OCI-LY3 (cell line): ENCODE measurements at regions not wholly inside any gene's neighbourhood (a gene's known extent, or its start where the extent isn't known, plus 50 kb on each side); places are given as distances from the start of the nearest gene placed in this dataset.

Experiments
- EZH2phosphoT487 ChIP-seq: fragments of 200-600 bp; shearing (Covaris generic); IDR thresholded peaks from 2 replicates; pipeline ENCODE4 v1.6.1; 2018; ENCODE audit warnings: antibody characterized with exemption, mixed run types, low read depth
- TF ChIP-seq, protein P1 (sequence below): fragments of 200-600, 300-600 bp; sonication (generic); IDR thresholded peaks from 2 replicates; pipeline ENCODE4 v1.5.1; 2014; ENCODE audit warnings: antibody characterized with exemption, low read length, low read depth

GRCh38 chr13:106919133-106919532, 351.2 kb upstream of the ARGLU1 start:
- TF ChIP-seq, protein P1, sequence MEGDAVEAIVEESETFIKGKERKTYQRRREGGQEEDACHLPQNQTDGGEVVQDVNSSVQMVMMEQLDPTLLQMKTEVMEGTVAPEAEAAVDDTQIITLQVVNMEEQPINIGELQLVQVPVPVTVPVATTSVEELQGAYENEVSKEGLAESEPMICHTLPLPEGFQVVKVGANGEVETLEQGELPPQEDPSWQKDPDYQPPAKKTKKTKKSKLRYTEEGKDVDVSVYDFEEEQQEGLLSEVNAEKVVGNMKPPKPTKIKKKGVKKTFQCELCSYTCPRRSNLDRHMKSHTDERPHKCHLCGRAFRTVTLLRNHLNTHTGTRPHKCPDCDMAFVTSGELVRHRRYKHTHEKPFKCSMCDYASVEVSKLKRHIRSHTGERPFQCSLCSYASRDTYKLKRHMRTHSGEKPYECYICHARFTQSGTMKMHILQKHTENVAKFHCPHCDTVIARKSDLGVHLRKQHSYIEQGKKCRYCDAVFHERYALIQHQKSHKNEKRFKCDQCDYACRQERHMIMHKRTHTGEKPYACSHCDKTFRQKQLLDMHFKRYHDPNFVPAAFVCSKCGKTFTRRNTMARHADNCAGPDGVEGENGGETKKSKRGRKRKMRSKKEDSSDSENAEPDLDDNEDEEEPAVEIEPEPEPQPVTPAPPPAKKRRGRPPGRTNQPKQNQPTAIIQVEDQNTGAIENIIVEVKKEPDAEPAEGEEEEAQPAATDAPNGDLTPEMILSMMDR: no peak
- no peak for TF ChIP-seq EZH2phosphoT487
